ENCODE measurements at regions not wholly inside any gene's neighbourhood (a gene's known extent, or its start where the extent isn't known, plus 50 kb on each side); places are given as distances from the start of the nearest gene placed in this dataset.
A peak's percentile ranks its signal among the peaks of the same experiment; 100 is the strongest.

DNA sequence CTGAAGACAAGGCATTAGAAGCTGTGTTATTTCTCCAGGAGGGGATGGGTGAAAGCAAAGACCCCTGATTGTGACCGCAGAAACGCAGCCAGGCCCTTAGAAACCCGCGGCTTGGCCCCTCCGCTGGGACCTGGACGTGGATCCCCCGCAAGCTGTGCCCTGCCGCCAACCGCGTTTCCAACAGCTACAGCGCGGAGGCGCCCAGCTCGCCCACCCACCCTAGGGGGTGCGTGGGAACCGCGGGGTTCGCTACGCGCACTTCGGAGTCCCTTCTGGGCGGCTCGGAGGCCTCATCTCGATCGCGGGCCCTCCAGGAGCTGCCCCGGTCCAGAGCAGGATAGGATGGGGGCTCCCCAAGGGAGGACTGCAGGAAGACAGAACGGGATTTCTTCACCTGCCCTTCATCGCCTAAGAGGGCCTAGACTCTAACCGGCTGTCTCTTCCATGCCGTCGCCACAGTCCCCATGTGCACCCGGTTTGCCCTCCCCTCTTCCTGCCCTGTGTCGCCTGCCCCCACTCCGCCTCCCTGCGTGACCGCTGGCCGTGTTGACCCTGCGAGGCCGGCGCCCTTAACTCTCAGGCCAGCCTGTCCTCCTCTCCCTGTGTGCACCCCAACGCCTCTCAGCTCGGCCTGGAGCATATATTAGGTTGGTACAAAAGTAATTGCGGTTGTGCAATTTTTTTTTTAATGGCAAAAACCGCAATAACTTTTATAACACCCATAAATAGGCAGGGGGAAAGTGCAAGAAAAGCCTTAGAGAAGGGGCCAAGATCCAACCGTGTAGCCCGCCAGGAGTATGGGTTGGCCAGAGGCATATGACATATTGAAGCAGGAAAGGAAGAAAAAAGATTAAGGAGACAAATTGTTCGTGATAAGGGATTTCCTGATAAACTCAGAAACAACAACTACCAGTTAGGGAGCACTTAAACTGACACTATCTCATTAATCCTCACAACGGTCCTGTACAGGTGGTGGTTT is 68.1 kb upstream of the FREM1 start:
- Mint-ChIP-seq H3K9me3 (ENCODE audit: unreplicated experiment) (no peaks in the 10 kb centered on the region), H3K4me3 (ENCODE audit: unreplicated experiment) (no peak overlapping the region), H3K27ac (ENCODE audit: unreplicated experiment) (no peak overlapping the region), H3K4me1 (ENCODE audit: low read depth, unreplicated experiment) (no peaks in the 10 kb centered on the region), H3K36me3 (ENCODE audit: low read depth, unreplicated experiment) (no peaks in the 10 kb centered on the region), H3K27me3 (ENCODE audit: low read depth, unreplicated experiment) (no peaks in the 10 kb centered on the region)
- Histone ChIP-seq H3K36me3 (ENCODE audit: insufficient read depth, low read length) (no peaks in the 10 kb centered on the region), H3K27me3 (ENCODE audit: insufficient read depth, low read length) (no peaks in the 10 kb centered on the region), H3K4me3 (ENCODE audit: insufficient read depth, low read depth, low read length) (no peak overlapping the region), H3K9me3 (ENCODE audit: insufficient read depth, low read depth, low read length) (no peaks in the 10 kb centered on the region), H4K20me1 (ENCODE audit: insufficient read depth, low read length) (no peaks in the 10 kb centered on the region), H3K4me1 (ENCODE audit: insufficient read depth, low read length) (no peaks in the 10 kb centered on the region), H3K9ac (ENCODE audit: low read length) (no peak overlapping the region), H3K27ac (ENCODE audit: low read depth, low read length) (no peak overlapping the region), H2AFZ (ENCODE audit: low read depth, low read length) (no peak overlapping the region), H3K79me2 (ENCODE audit: insufficient read depth, low read length) (no peaks in the 10 kb centered on the region), H3K4me2 (ENCODE audit: low read length) (no peak overlapping the region)
- FAIRE-seq (peak; percentile 13), DNase-seq (ENCODE audit: low read depth) (no peak)
- TF ChIP-seq EZH2 (IDR thresholded peaks at IDR 0.05; ENCODE audit: insufficient read depth, low read length): no peak
- TF ChIP-seq, protein P1, sequence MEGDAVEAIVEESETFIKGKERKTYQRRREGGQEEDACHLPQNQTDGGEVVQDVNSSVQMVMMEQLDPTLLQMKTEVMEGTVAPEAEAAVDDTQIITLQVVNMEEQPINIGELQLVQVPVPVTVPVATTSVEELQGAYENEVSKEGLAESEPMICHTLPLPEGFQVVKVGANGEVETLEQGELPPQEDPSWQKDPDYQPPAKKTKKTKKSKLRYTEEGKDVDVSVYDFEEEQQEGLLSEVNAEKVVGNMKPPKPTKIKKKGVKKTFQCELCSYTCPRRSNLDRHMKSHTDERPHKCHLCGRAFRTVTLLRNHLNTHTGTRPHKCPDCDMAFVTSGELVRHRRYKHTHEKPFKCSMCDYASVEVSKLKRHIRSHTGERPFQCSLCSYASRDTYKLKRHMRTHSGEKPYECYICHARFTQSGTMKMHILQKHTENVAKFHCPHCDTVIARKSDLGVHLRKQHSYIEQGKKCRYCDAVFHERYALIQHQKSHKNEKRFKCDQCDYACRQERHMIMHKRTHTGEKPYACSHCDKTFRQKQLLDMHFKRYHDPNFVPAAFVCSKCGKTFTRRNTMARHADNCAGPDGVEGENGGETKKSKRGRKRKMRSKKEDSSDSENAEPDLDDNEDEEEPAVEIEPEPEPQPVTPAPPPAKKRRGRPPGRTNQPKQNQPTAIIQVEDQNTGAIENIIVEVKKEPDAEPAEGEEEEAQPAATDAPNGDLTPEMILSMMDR (IDR thresholded peaks at IDR 0.05; ENCODE audit: insufficient read depth, low read depth, low read length): no peak

DNA sequence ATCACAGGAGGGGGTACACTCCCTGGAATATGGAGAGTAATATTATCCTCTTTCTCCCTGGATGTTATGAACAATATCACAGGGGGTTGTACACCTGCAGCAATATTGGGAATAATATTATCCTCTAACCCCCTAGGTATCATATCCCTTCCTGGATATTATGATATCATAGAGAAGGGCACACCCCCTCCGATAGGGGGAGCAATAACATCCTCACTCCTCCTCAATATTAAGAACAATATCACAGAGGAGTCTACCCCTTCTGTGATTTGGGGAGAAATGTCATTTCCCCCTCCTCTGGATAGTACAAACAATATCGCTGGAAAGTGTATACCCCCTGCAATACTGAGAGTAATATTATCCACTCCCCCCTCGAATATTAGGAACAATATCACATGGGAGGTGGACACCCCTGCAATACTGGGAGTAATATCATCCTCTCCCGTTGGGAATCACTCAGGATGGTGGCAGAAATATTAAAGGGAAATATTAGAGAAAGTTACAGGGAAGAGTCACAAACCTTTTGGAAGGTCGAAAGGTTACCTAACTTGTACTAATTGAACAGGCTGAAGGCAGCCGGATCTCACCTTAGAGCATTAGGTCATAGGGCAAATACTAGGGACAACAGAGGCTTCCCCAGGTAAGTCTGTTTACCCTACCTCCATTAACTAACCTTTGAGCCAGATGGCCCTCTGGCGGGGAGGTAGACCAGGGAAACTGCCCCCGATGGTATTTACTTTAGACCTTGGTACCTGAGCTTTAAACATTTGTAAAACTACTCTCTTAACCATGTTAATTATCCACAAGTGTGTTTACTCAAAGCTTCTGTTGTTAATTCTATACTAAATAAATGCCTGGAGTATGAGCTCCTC is 57.5 kb upstream of the FREM1 start:
- Histone ChIP-seq H3K4me1 (ENCODE audit: insufficient read depth, low read length) (no peaks in the 10 kb centered on the region), H3K36me3 (ENCODE audit: insufficient read depth, low read length) (no peaks in the 10 kb centered on the region), H4K20me1 (ENCODE audit: insufficient read depth, low read length) (no peaks in the 10 kb centered on the region), H3K79me2 (ENCODE audit: insufficient read depth, low read length) (no peaks in the 10 kb centered on the region), H2AFZ (ENCODE audit: low read depth, low read length) (no peak overlapping the region), H3K27ac (ENCODE audit: low read depth, low read length) (no peak overlapping the region), H3K27me3 (ENCODE audit: insufficient read depth, low read length) (no peaks in the 10 kb centered on the region), H3K9me3 (ENCODE audit: insufficient read depth, low read depth, low read length) (no peaks in the 10 kb centered on the region), H3K4me3 (ENCODE audit: insufficient read depth, low read depth, low read length) (no peak overlapping the region), H3K4me2 (ENCODE audit: low read length) (no peak overlapping the region), H3K9ac (ENCODE audit: low read length) (no peak overlapping the region)
- no peak overlapping the region for H3K27ac Mint-ChIP-seq (ENCODE audit: unreplicated experiment)
- DNase-seq (ENCODE audit: low read depth): no peak
- peaks cover 3% of the 10 kb centered on the region for H3K27me3 Mint-ChIP-seq (ENCODE audit: low read depth, unreplicated experiment)
- H3K4me1 Mint-ChIP-seq (ENCODE audit: low read depth, unreplicated experiment): no peaks in the 10 kb centered on the region
- H3K9me3 Mint-ChIP-seq (ENCODE audit: unreplicated experiment): peaks cover 5% of the 10 kb centered on the region
- TF ChIP-seq, protein P1 (IDR thresholded peaks at IDR 0.05; ENCODE audit: insufficient read depth, low read depth, low read length): no peak
- no peak for TF ChIP-seq EZH2 (IDR thresholded peaks at IDR 0.05; ENCODE audit: insufficient read depth, low read length)
- no peaks in the 10 kb centered on the region for H3K36me3 Mint-ChIP-seq (ENCODE audit: low read depth, unreplicated experiment)
- H3K4me3 Mint-ChIP-seq (ENCODE audit: unreplicated experiment): no peak overlapping the region
- no peak for FAIRE-seq
